K562 (cell line): ENCODE measurements at regions not wholly inside any gene's neighbourhood (a gene's known extent, or its start where the extent isn't known, plus 50 kb on each side); places are given as distances from the start of the nearest gene placed in this dataset.

ENCODE experiments used
- ATAC-seq: fragments of 200-7000 bp; cut with Tn5 transposase; 3 replicates; pipeline ENCODE4 v1.9.1; 2020; ENCODE audit warnings: moderate library complexity
- BruUV-seq: library from RNA; stranded (reverse); fragments of 400-500 nt; replicated peaks from 2 replicates; lab custom pipeline; 2021; lab: Mats Ljungman, UMichigan
- CTCF ChIA-PET: fragments of 300-600 bp; formaldehyde crosslinking; extraction: SDS; loops from one replicate; lab custom pipeline; 2021; ENCODE audit warnings: low intra/inter-chr PET ratio; lab: Yijun Ruan, JAX
- POLR2A ChIA-PET: fragments of 300-600, 350-650 bp; sonication (Branson Sonifier 250); formaldehyde crosslinking; extraction: SDS; loops from one replicate; lab custom pipeline; 2021; ENCODE audit warnings: antibody characterized with exemption, inconsistent platforms; lab: Yijun Ruan, JAX
- DNase-seq, 4 experiments: peaks; one replicate each; pipeline versions ENCODE4 v3.0.0 to v3.0.0-alpha.2; 2011 to 2018; ENCODE audit warnings: low spot score in 3 of 4, mixed read lengths in 3 of 4; ENCODE audit errors: extremely low read depth in 1 of 4
- FAIRE-seq: peaks from 2 replicates; lab custom pipeline; 2011; peaks lifted over from hg19 to GRCh38; lab: Jason Lieb, UNC
- H2AFZ ChIP-seq: 2 replicates; pipeline ENCODE4 v1.6.0; 2011; ENCODE audit warnings: low read depth, low read length, control low read depth, inconsistent platforms
- H3K27ac ChIP-seq: fragments of 200-600 bp; 3 replicates; pipeline ENCODE4 v1.8.0; 2011; ENCODE audit warnings: low read depth, mild to moderate bottlenecking, control low read depth, inconsistent platforms, low read length, moderate library complexity, mixed read lengths; ENCODE audit errors: extremely low read depth
- H3K27me3 ChIP-seq, 2 experiments: fragments of 300-600 bp in 1 of 2; 2 replicates in 1 of 2; 3 replicates in 1 of 2; pipeline versions ENCODE4 v1.6.0 to v1.8.0; 2011; ENCODE audit warnings: inconsistent platforms in 2 of 2, low read length in 2 of 2, mild to moderate bottlenecking in 1 of 2, mixed read lengths in 1 of 2, moderate library complexity in 1 of 2; ENCODE audit not compliant: control insufficient read depth in 2 of 2, insufficient read depth in 2 of 2
- H3K36me3 ChIP-seq: fragments of 300-600 bp; 3 replicates; pipeline ENCODE4 v1.8.0; 2011; ENCODE audit warnings: mild to moderate bottlenecking, low read length, inconsistent platforms; ENCODE audit not compliant: control insufficient read depth, insufficient read depth
- H3K4me1 ChIP-seq, 2 experiments: fragments of 200-600 bp in 1 of 2; replicated peaks in 1 of 2; 2 replicates in 1 of 2; 3 replicates in 1 of 2; pipeline versions ENCODE4 v1.5.1 to v1.8.0; 2011; ENCODE audit warnings: inconsistent platforms in 2 of 2, low read length in 2 of 2, mild to moderate bottlenecking in 1 of 2, mixed read lengths in 1 of 2, moderate library complexity in 1 of 2; ENCODE audit not compliant: control insufficient read depth in 2 of 2, insufficient read depth in 2 of 2
- H3K4me2 ChIP-seq: 2 replicates; pipeline ENCODE4 v1.6.1; 2011; ENCODE audit warnings: low read length, control low read depth, inconsistent platforms, mixed read lengths; ENCODE audit not compliant: insufficient read depth
- H3K4me3 ChIP-seq: fragments of 200-600 bp; sonication (generic), shearing (Covaris generic); 2 replicates; pipeline ENCODE4 v1.5.1; 2016; ENCODE audit warnings: control low read depth, inconsistent platforms
- H3K79me2 ChIP-seq: fragments of 200-600 bp; 3 replicates; pipeline ENCODE4 v1.8.0; 2011; ENCODE audit warnings: low read length, inconsistent platforms; ENCODE audit not compliant: control insufficient read depth, insufficient read depth
- H3K9ac ChIP-seq, 2 experiments: 2 replicates each; pipeline versions ENCODE4 v1.6.0 to v1.6.1; 2011; ENCODE audit warnings: low read depth in 2 of 2, low read length in 2 of 2, control low read depth in 1 of 2, inconsistent platforms in 1 of 2, mild to moderate bottlenecking in 1 of 2, mixed read lengths in 1 of 2; ENCODE audit not compliant: insufficient read depth in 1 of 2
- H3K9me1 ChIP-seq: one replicate; pipeline ENCODE4 v1.6.0; 2011; ENCODE audit warnings: inconsistent platforms, mild to moderate bottlenecking, low read length, moderate library complexity; ENCODE audit not compliant: control insufficient read depth, insufficient read depth
- H3K9me3 ChIP-seq: replicated peaks from 2 replicates; pipeline ENCODE4 v1.5.1; 2011; ENCODE audit warnings: low read depth, low read length, inconsistent platforms; ENCODE audit not compliant: control insufficient read depth, insufficient read depth
- H4K20me1 ChIP-seq: replicated peaks from 2 replicates; pipeline ENCODE4 v1.6.1; 2011; ENCODE audit warnings: low read length, inconsistent platforms, mixed read lengths; ENCODE audit not compliant: control insufficient read depth, insufficient read depth
- BRF1 ChIP-seq: IDR thresholded peaks from 3 replicates; pipeline ENCODE4 v1.6.1; 2011; ENCODE audit warnings: borderline replicate concordance, mild to moderate bottlenecking; ENCODE audit not compliant: insufficient read length; ENCODE audit errors: extremely low read depth
- CLOCK ChIP-seq: fragments of 250-450 bp; sonication (Bioruptor Pico); IDR thresholded peaks from 2 replicates; pipeline ENCODE4 v1.4.0; 2020; ENCODE audit warnings: mild to moderate bottlenecking, moderate library complexity, borderline replicate concordance
- ELF4 ChIP-seq: fragments of 450-650 bp; formaldehyde crosslinking; IDR thresholded peaks from 2 replicates; pipeline ENCODE4 v1.4.0; 2022; ENCODE audit warnings: missing genetic modification characterization
- HOMEZ ChIP-seq: fragments of 250-450 bp; sonication (Bioruptor Pico); IDR thresholded peaks from 2 replicates; pipeline ENCODE4 v1.4.0; 2020; ENCODE audit warnings: mild to moderate bottlenecking, moderate library complexity
- IFI16 ChIP-seq: fragments of 250-450 bp; sonication (Bioruptor Pico); IDR thresholded peaks from 2 replicates; pipeline ENCODE4 v2.1.2; 2022; ENCODE audit warnings: mild to moderate bottlenecking, inconsistent platforms
- RBM14 ChIP-seq: fragments of 200-400 bp; formaldehyde crosslinking; IDR thresholded peaks from 2 replicates; pipeline ENCODE4 v1.6.1; 2018; ENCODE audit warnings: low read depth, mild to moderate bottlenecking, low read length, moderate library complexity, borderline replicate concordance; ENCODE audit not compliant: insufficient read depth
- TCFL5 ChIP-seq: fragments of 250-450 bp; sonication (Bioruptor Pico); conservative IDR thresholded peaks from 2 replicates; pipeline ENCODE4 v1.6.1; 2021; ENCODE audit warnings: mild to moderate bottlenecking, moderate library complexity, matching md5 sums
- TRIM28 ChIP-seq: fragments of 450-650 bp; IDR thresholded peaks from 2 replicates; pipeline ENCODE4 v1.6.1; 2017
- ZNF431 ChIP-seq: sonication (generic); formaldehyde crosslinking; IDR thresholded peaks from 2 replicates; pipeline ENCODE4 v1.8.0; 2022; ENCODE audit warnings: mild to moderate bottlenecking, missing genetic modification reagents
- WGBS: fragments of 100-300 bp; shearing (Covaris generic); methylation state at CpG from one replicate; pipeline ENCODE4 v1.1.6; 2016; ENCODE audit warnings: low coverage, mixed read lengths; ENCODE audit not compliant: insufficient coverage; ENCODE audit errors: missing lambda C conversion rate; 5-methylcytosine and 5-hydroxymethylcytosine counted together
- in situ Hi-C: fragments of 300-500 bp; cut with MboI; formaldehyde crosslinking; loops from 4 replicates; pipeline ENCODE4 v1.15.0; 2018; ENCODE audit warnings: inconsistent platforms, mixed read lengths
- intact Hi-C: fragments of 100-400 bp; cut with micrococcal nuclease; formaldehyde crosslinking; loops from 2 replicates; pipeline ENCODE4 v1.14.2; 2022
- TF ChIP-seq, protein P1 (sequence below): sonication (generic); formaldehyde crosslinking; IDR thresholded peaks from 2 replicates; pipeline ENCODE4 v1.8.0; 2022; ENCODE audit warnings: mild to moderate bottlenecking, missing genetic modification reagents
- TF ChIP-seq, protein P2 (sequence below): sonication (generic); formaldehyde crosslinking; IDR thresholded peaks from 2 replicates; pipeline ENCODE4 v1.8.1; 2022; ENCODE audit warnings: missing genetic modification reagents
- TF ChIP-seq, protein P3 (sequence below): sonication (generic); formaldehyde crosslinking; IDR thresholded peaks from 2 replicates; pipeline ENCODE4 v1.8.0; 2022; ENCODE audit warnings: mild to moderate bottlenecking, missing genetic modification reagents
- TF ChIP-seq, protein P4 (sequence below): IDR thresholded peaks from 3 replicates; pipeline ENCODE4 v1.6.1; 2011; ENCODE audit warnings: borderline replicate concordance, mild to moderate bottlenecking; ENCODE audit not compliant: insufficient read length, insufficient read depth

DNA sequence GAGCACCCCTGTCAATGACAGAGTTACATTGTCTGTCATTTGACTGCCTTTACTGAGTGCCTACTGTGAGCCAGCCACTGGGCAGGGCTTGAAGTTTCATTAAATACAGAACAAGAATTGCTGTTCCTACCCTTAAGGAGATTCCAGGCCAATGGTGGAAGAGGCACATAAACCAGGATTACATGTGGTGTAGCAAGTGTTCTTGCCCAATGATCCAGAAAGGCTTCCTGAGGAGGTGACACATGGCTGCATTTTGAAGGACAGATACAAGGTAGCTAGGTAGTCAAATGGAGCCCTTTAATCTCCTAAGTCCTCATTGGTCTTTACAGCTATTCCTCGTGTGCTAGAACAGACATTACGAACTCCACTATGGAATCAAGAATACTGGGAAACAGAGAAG is 312.7 kb downstream of the ETAA1 start:
- ChIA-PET POLR2A (no interaction called here), CTCF (no interaction called here)
- H4K20me1 ChIP-seq, result no peaks in the 10 kb centered on the region
- in situ Hi-C loops, result no loop called here
- H3K4me3 ChIP-seq, result no peak overlapping the region
- no peaks in the 10 kb centered on the region for H3K36me3 ChIP-seq
- H3K9me1 ChIP-seq, result no peaks in the 10 kb centered on the region
- intact Hi-C loops, result no loop called here
- FAIRE-seq (no peak), DNase-seq (no peak), ATAC-seq (no peak)
- TF ChIP-seq, protein P1, sequence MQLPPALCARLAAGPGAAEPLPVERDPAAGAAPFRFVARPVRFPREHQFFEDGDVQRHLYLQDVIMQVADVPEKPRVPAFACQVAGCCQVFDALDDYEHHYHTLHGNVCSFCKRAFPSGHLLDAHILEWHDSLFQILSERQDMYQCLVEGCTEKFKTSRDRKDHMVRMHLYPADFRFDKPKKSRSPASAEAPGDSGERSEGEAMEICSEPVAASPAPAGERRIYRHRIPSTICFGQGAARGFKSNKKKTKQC, result no peak
- no peak for TF ChIP-seq TRIM28
- TF ChIP-seq, protein P2, sequence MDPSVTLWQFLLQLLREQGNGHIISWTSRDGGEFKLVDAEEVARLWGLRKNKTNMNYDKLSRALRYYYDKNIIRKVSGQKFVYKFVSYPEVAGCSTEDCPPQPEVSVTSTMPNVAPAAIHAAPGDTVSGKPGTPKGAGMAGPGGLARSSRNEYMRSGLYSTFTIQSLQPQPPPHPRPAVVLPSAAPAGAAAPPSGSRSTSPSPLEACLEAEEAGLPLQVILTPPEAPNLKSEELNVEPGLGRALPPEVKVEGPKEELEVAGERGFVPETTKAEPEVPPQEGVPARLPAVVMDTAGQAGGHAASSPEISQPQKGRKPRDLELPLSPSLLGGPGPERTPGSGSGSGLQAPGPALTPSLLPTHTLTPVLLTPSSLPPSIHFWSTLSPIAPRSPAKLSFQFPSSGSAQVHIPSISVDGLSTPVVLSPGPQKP (CRISPR knock-in tag), result no peak
- TF ChIP-seq RBM14, result no peak
- TF ChIP-seq TCFL5, result no peak
- no peak for TF ChIP-seq BRF1
- no peak for TF ChIP-seq ZNF431 (CRISPR knock-in tag)
- no peak for TF ChIP-seq CLOCK (CRISPR knock-in tag)
- no peak for TF ChIP-seq HOMEZ (CRISPR knock-in tag)
- no peak for TF ChIP-seq ELF4 (CRISPR knock-in tag)
- no peak for TF ChIP-seq IFI16
- TF ChIP-seq, protein P3, sequence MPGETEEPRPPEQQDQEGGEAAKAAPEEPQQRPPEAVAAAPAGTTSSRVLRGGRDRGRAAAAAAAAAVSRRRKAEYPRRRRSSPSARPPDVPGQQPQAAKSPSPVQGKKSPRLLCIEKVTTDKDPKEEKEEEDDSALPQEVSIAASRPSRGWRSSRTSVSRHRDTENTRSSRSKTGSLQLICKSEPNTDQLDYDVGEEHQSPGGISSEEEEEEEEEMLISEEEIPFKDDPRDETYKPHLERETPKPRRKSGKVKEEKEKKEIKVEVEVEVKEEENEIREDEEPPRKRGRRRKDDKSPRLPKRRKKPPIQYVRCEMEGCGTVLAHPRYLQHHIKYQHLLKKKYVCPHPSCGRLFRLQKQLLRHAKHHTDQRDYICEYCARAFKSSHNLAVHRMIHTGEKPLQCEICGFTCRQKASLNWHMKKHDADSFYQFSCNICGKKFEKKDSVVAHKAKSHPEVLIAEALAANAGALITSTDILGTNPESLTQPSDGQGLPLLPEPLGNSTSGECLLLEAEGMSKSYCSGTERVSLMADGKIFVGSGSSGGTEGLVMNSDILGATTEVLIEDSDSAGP (CRISPR knock-in tag), result no peak
- TF ChIP-seq, protein P4, sequence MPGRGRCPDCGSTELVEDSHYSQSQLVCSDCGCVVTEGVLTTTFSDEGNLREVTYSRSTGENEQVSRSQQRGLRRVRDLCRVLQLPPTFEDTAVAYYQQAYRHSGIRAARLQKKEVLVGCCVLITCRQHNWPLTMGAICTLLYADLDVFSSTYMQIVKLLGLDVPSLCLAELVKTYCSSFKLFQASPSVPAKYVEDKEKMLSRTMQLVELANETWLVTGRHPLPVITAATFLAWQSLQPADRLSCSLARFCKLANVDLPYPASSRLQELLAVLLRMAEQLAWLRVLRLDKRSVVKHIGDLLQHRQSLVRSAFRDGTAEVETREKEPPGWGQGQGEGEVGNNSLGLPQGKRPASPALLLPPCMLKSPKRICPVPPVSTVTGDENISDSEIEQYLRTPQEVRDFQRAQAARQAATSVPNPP, result no peak
- H3K79me2 ChIP-seq, result no peaks in the 10 kb centered on the region
- no peak overlapping the region for H3K27ac ChIP-seq
- H3K9ac ChIP-seq, result no peak overlapping the region
- BruUV-seq, result no TSS peak
- no peaks in the 10 kb centered on the region; a peak in 1 of 5 replicates for H3K27me3 ChIP-seq
- no peak overlapping the region for H2AFZ ChIP-seq
- no peaks in the 10 kb centered on the region for H3K9me3 ChIP-seq
- no peaks in the 10 kb centered on the region for H3K4me1 ChIP-seq
- H3K4me2 ChIP-seq, result no peak overlapping the region
- WGBS, result 0% methylated on average over 2 of the region's 2 CpGs
